IPS-18a (cell line): ENCODE measurements at regions not wholly inside any gene's neighbourhood (a gene's known extent, or its start where the extent isn't known, plus 50 kb on each side); places are given as distances from the start of the nearest gene placed in this dataset.

Experiments used
- H3K27ac ChIP-seq: one replicate; pipeline ENCODE4 v1.5.1; 2013; ENCODE audit warnings: low read length
- H3K27me3 ChIP-seq: one replicate; pipeline ENCODE4 v1.6.1; 2013; ENCODE audit warnings: mild to moderate bottlenecking, low read length; ENCODE audit not compliant: control insufficient read depth, insufficient read depth
- H3K36me3 ChIP-seq: one replicate; pipeline ENCODE4 v1.6.1; 2013; ENCODE audit warnings: low read depth, low read length; ENCODE audit not compliant: control insufficient read depth
- H3K4me1 ChIP-seq: one replicate; pipeline ENCODE4 v1.6.1; 2013; ENCODE audit warnings: low read depth, low read length; ENCODE audit not compliant: control insufficient read depth
- H3K4me3 ChIP-seq: one replicate; pipeline ENCODE4 v1.5.1; 2013; ENCODE audit warnings: low read length
- H3K9ac ChIP-seq: one replicate; pipeline ENCODE4 v1.6.1; 2013; ENCODE audit warnings: mild to moderate bottlenecking, low read length, moderate library complexity
- H3K9me3 ChIP-seq: one replicate; pipeline ENCODE4 v1.6.1; 2013; ENCODE audit warnings: low read depth, low read length; ENCODE audit not compliant: control insufficient read depth

- no peaks in the 10 kb centered on the region for H3K36me3 ChIP-seq
- H3K27ac ChIP-seq: no peak overlapping the region
- no peaks in the 10 kb centered on the region for H3K27me3 ChIP-seq
- H3K9me3 ChIP-seq: no peaks in the 10 kb centered on the region
- H3K4me3 ChIP-seq: no peak overlapping the region
- peaks cover 9% of the 10 kb centered on the region for H3K4me1 ChIP-seq
- H3K9ac ChIP-seq: no peak overlapping the region
Measured at GRCh38 chr15:62636823-62637573, 405.5 kb upstream of the TPM1 start.

- Histone ChIP-seq H3K9me3 (no peaks in the 10 kb centered on the region), H3K36me3 (no peaks in the 10 kb centered on the region), H3K27me3 (no peaks in the 10 kb centered on the region), H3K27ac (no peak overlapping the region), H3K4me3 (no peak overlapping the region), H3K4me1 (peaks cover 9% of the 10 kb centered on the region), H3K9ac (no peak overlapping the region)
Measured at GRCh38 chr15:62637574-62637897, 405.0 kb upstream of the TPM1 start.

- no peak overlapping the region for H3K9ac ChIP-seq
- H3K27me3 ChIP-seq: no peaks in the 10 kb centered on the region
- no peak overlapping the region for H3K4me3 ChIP-seq
- H3K4me1 ChIP-seq: peaks cover 9% of the 10 kb centered on the region
- H3K36me3 ChIP-seq: no peaks in the 10 kb centered on the region
- no peak overlapping the region for H3K27ac ChIP-seq
- H3K9me3 ChIP-seq: no peaks in the 10 kb centered on the region
Measured at GRCh38 chr15:62637950-62638619, 404.5 kb upstream of the TPM1 start.

- Histone ChIP-seq H3K4me3 (no peak overlapping the region), H3K9me3 (no peaks in the 10 kb centered on the region), H3K27ac (no peak overlapping the region), H3K4me1 (peaks cover 13% of the 10 kb centered on the region), H3K27me3 (no peaks in the 10 kb centered on the region), H3K9ac (no peak overlapping the region), H3K36me3 (no peaks in the 10 kb centered on the region)
Measured at GRCh38 chr15:62639432-62639831, 403.1 kb upstream of the TPM1 start.

- H3K36me3 ChIP-seq: no peaks in the 10 kb centered on the region
- H3K27me3 ChIP-seq: no peaks in the 10 kb centered on the region
- no peak overlapping the region for H3K9ac ChIP-seq
- no peak overlapping the region for H3K27ac ChIP-seq
- H3K4me3 ChIP-seq: no peak overlapping the region
- peaks cover 14% of the 10 kb centered on the region for H3K4me1 ChIP-seq
- no peaks in the 10 kb centered on the region for H3K9me3 ChIP-seq
Measured at GRCh38 chr15:62639906-62640605, 402.5 kb upstream of the TPM1 start.

- H3K27ac ChIP-seq: no peak overlapping the region
- peaks cover 7% of the 10 kb centered on the region for H3K4me1 ChIP-seq
- H3K27me3 ChIP-seq: no peaks in the 10 kb centered on the region
- no peak overlapping the region for H3K4me3 ChIP-seq
- no peak overlapping the region for H3K9ac ChIP-seq
- no peaks in the 10 kb centered on the region for H3K36me3 ChIP-seq
- no peaks in the 10 kb centered on the region for H3K9me3 ChIP-seq
Measured at GRCh38 chr15:62641825-62642224, 400.7 kb upstream of the TPM1 start.

- Histone ChIP-seq H3K9me3 (no peaks in the 10 kb centered on the region), H3K4me3 (no peak overlapping the region), H3K27me3 (no peaks in the 10 kb centered on the region), H3K4me1 (peaks cover 5% of the 10 kb centered on the region), H3K9ac (no peak overlapping the region), H3K27ac (no peak overlapping the region), H3K36me3 (no peaks in the 10 kb centered on the region)
Measured at GRCh38 chr15:62643572-62643971, 399.0 kb upstream of the TPM1 start.

- Histone ChIP-seq H3K27ac (no peak overlapping the region), H3K36me3 (no peaks in the 10 kb centered on the region), H3K9ac (no peak overlapping the region), H3K9me3 (no peaks in the 10 kb centered on the region), H3K27me3 (no peaks in the 10 kb centered on the region), H3K4me3 (no peak overlapping the region), H3K4me1 (peaks cover 5% of the 10 kb centered on the region)
Measured at GRCh38 chr15:62644216-62644888, 398.2 kb upstream of the TPM1 start.

- H3K27me3 ChIP-seq: no peaks in the 10 kb centered on the region
- H3K9me3 ChIP-seq: no peaks in the 10 kb centered on the region
- no peak overlapping the region for H3K27ac ChIP-seq
- no peaks in the 10 kb centered on the region for H3K36me3 ChIP-seq
- H3K9ac ChIP-seq: no peak overlapping the region
- H3K4me3 ChIP-seq: no peak overlapping the region
- H3K4me1 ChIP-seq: peaks cover 5% of the 10 kb centered on the region
Measured at GRCh38 chr15:62644889-62645742, 397.4 kb upstream of the TPM1 start.

GRCh38 chr15:62647202-62647842, 395.2 kb upstream of the TPM1 start:
- no peak overlapping the region for H3K27ac ChIP-seq
- peaks cover 5% of the 10 kb centered on the region for H3K4me1 ChIP-seq
- H3K36me3 ChIP-seq: no peaks in the 10 kb centered on the region
- no peak overlapping the region for H3K4me3 ChIP-seq
- H3K9me3 ChIP-seq: no peaks in the 10 kb centered on the region
- H3K9ac ChIP-seq: no peak overlapping the region
- no peaks in the 10 kb centered on the region for H3K27me3 ChIP-seq
